ENCODE measurements at regions not wholly inside any gene's neighbourhood (a gene's known extent, or its start where the extent isn't known, plus 50 kb on each side); places are given as distances from the start of the nearest gene placed in this dataset.
"Not testable (repeated sequence)": the region's sequence is repeated elsewhere in the genome, so short reads cannot be mapped to it uniquely, and the experiment has no call there.

GRCh38 chr3:29026959-29027358, 253.9 kb upstream of the RBMS3 start:
- Mint-ChIP-seq H3K27ac (no peak overlapping the region), H3K4me1 (no peaks in the 10 kb centered on the region), H3K36me3 (ENCODE audit: low read depth) (no peaks in the 10 kb centered on the region), H3K9me3 (peaks cover 3% of the 10 kb centered on the region), H3K27me3 (peaks cover 4% of the 10 kb centered on the region), H3K4me3 (no peak overlapping the region)
- ChIA-PET CTCF (no interaction called here), POLR2A (no interaction called here)
- no peak for DNase-seq

DNA sequence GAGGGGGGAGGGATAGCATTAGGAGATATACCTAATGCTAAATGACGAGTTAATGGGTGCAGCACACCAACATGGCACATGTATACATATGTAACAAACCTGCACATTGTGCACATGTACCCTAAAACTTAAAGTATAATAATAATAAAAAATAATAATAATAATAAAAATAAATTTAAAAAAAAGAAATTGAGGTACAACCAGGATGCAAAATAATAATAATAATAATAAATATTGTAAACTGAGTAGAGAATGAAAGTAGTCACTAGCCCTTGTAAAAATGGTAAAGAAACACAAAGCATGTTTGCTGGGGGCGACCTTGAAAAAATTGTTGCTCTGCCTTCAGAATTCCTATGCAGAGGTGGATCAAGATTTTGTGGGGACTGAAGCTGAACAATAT, 249.7 kb upstream of the RBMS3 start:
- DNase-seq; H3K4me3 Mint-ChIP-seq; H3K27ac Mint-ChIP-seq; H3K36me3 Mint-ChIP-seq (ENCODE audit: low read depth); H3K9me3 Mint-ChIP-seq; H3K4me1 Mint-ChIP-seq; POLR2A ChIA-PET; H3K27me3 Mint-ChIP-seq; CTCF ChIA-PET: not testable (repeated sequence)

GRCh38 chr3:29033511-29033910, 247.4 kb upstream of the RBMS3 start:
- Mint-ChIP-seq H3K4me3 (no peak overlapping the region), H3K9me3 (peaks cover 2% of the 10 kb centered on the region), H3K4me1 (no peaks in the 10 kb centered on the region), H3K27ac (no peak overlapping the region), H3K36me3 (ENCODE audit: low read depth) (no peaks in the 10 kb centered on the region), H3K27me3 (peaks cover 2% of the 10 kb centered on the region)
- ChIA-PET CTCF (no interaction called here), POLR2A (no interaction called here)
- DNase-seq, result no peak

DNA sequence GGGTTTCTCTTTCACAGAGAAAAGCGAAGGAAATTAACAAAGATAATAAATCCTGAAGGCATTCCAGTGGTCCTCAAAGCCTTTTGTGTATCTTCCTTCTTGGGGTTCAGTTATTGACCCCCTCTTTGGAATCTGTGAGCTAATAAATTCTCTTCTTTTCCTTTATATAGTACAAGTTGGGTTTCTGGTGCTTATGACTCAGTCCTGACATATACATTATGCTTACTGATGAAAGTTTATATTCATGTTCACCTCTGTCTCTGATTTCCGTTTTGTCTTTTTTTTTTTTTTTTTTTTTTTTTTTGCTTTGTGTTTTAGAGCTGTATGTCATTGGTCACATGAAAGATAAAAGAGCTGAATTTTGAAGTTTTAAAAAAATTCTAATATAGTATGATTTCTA, 230.7 kb upstream of the RBMS3 start:
- no peak overlapping the region for H3K27ac Mint-ChIP-seq
- no peaks in the 10 kb centered on the region for H3K27me3 Mint-ChIP-seq
- DNase-seq, result no peak
- ChIA-PET CTCF (interaction anchor here (1.4 kb wide), 1 partner anchor 8 kb away, joined by 3 read pairs; no protein-coding TSS in a partner anchor), POLR2A (no interaction called here)
- no peaks in the 10 kb centered on the region for H3K36me3 Mint-ChIP-seq (ENCODE audit: low read depth)
- H3K9me3 Mint-ChIP-seq, result peaks cover 8% of the 10 kb centered on the region
- H3K4me1 Mint-ChIP-seq, result no peaks in the 10 kb centered on the region
- H3K4me3 Mint-ChIP-seq, result no peak overlapping the region

GRCh38 chr3:29057326-29057725, 223.5 kb upstream of the RBMS3 start:
- Mint-ChIP-seq H3K4me1 (no peaks in the 10 kb centered on the region), H3K4me3 (no peak overlapping the region), H3K27ac (no peak overlapping the region), H3K9me3 (peaks cover 18% of the 10 kb centered on the region), H3K36me3 (ENCODE audit: low read depth) (no peaks in the 10 kb centered on the region), H3K27me3 (no peaks in the 10 kb centered on the region)
- no peak for DNase-seq
- CTCF ChIA-PET, result no interaction called here
- POLR2A ChIA-PET, result no interaction called here

GRCh38 chr3:29064085-29064484, 216.8 kb upstream of the RBMS3 start:
- H3K27ac Mint-ChIP-seq, result no peak overlapping the region
- no peak for DNase-seq
- H3K27me3 Mint-ChIP-seq, result no peaks in the 10 kb centered on the region
- ChIA-PET POLR2A (no interaction called here), CTCF (no interaction called here)
- H3K9me3 Mint-ChIP-seq, result peaks cover 2% of the 10 kb centered on the region
- no peaks in the 10 kb centered on the region for H3K4me1 Mint-ChIP-seq
- H3K36me3 Mint-ChIP-seq (ENCODE audit: low read depth), result no peaks in the 10 kb centered on the region
- no peak overlapping the region for H3K4me3 Mint-ChIP-seq

DNA sequence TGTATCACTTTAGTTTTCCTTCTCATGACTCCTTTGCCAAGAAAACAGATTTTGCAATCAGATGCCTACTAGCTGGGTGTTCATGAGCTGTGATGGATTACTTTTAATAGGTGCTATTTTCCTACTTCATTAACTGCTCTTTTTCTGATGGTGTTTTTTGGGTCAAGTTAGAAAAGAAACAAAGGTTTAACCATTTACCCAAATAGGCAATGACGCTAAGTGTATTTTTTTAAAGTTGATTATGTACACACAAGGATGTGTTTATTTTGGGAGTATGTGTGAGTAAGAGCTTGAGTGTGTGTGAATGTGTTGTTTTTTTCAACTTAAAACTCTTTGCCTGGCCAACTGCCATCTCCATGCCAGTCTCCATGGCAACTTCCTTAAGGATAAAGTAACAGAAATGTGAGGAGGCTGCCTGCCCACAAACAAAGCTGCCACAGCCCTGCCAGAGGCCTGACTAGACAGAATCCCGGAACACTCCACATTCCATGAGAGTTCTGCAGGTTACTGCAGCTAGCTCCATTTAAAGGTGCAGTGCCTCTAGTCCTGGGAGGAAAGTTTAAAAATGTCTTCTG, 215.6 kb upstream of the RBMS3 start:
- ChIA-PET POLR2A (no interaction called here), CTCF (no interaction called here)
- peaks cover 2% of the 10 kb centered on the region for H3K9me3 Mint-ChIP-seq
- no peak overlapping the region for H3K4me3 Mint-ChIP-seq
- H3K36me3 Mint-ChIP-seq (ENCODE audit: low read depth), result no peaks in the 10 kb centered on the region
- no peaks in the 10 kb centered on the region for H3K4me1 Mint-ChIP-seq
- no peaks in the 10 kb centered on the region for H3K27me3 Mint-ChIP-seq
- DNase-seq, result no peak
- no peak overlapping the region for H3K27ac Mint-ChIP-seq

GRCh38 chr3:29067007-29067406, 213.9 kb upstream of the RBMS3 start:
- Mint-ChIP-seq H3K27me3 (no peaks in the 10 kb centered on the region), H3K9me3 (peaks cover 5% of the 10 kb centered on the region), H3K4me3 (no peak overlapping the region), H3K36me3 (ENCODE audit: low read depth) (no peaks in the 10 kb centered on the region), H3K4me1 (no peaks in the 10 kb centered on the region), H3K27ac (no peak overlapping the region)
- ChIA-PET POLR2A (no interaction called here), CTCF (no interaction called here)
- DNase-seq, result no peak

DNA sequence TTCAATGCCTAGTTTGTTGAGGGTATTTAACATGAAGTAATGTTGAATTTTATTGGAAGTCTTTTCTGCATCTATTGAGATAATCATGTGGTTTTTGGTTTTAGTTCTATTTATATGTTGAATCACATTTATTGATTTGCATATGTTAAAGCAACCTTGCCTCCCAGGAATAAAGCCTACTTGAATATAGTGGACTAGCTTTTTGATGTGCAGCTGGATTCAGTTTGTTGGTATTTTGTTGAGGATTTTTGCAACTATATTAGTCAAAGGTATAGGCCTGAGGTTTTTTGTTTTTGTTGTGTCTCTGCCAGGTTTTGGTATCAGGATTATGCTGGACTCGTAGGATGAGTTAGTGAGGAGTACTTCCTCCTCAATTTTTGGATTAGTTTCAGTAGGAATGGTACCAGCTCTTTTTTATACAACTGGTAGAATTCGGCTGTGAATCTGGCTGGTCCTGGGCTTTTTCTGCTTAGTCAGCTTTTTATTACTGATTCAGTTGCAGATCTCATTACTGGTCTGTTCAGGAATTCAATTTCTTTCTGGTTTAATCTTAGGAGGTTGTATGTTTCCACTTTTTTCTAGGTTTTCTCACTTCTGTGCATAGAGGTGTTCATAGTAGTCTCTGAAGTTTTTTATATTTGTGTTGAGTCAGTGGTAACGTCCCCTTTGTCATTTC, 209.8 kb upstream of the RBMS3 start:
- POLR2A ChIA-PET, result no interaction called here
- no peak overlapping the region for H3K4me3 Mint-ChIP-seq
- CTCF ChIA-PET, result no interaction called here
- H3K36me3 Mint-ChIP-seq (ENCODE audit: low read depth), result no peaks in the 10 kb centered on the region
- H3K27me3 Mint-ChIP-seq, result no peaks in the 10 kb centered on the region
- no peak overlapping the region for H3K27ac Mint-ChIP-seq
- peaks cover 6% of the 10 kb centered on the region for H3K9me3 Mint-ChIP-seq
- no peaks in the 10 kb centered on the region for H3K4me1 Mint-ChIP-seq
- DNase-seq, result no peak

DNA sequence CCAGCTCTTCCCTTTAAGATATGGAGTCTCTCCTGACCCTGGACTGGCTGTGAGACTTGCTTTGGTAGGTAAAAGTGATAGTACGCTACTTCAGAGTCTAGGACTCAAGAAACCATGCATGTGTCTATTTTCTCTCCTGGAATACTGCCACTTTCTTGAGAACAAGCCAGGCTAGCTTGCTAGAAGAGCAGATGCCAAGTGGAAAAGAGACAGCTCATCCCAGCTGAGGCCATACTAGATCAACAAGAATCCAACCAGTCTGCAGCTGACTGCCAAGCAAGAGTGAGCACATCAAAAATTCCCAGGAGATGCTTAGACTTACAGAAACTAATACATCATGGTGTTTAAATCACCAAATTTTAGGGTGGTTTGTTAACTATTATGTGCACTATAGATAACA, 208.3 kb upstream of the RBMS3 start:
- POLR2A ChIA-PET, result no interaction called here
- no peak for DNase-seq
- H3K27ac Mint-ChIP-seq, result no peak overlapping the region
- H3K27me3 Mint-ChIP-seq, result no peaks in the 10 kb centered on the region
- CTCF ChIA-PET, result no interaction called here
- peaks cover 7% of the 10 kb centered on the region for H3K9me3 Mint-ChIP-seq
- H3K4me1 Mint-ChIP-seq, result no peaks in the 10 kb centered on the region
- H3K36me3 Mint-ChIP-seq (ENCODE audit: low read depth), result no peaks in the 10 kb centered on the region
- H3K4me3 Mint-ChIP-seq, result no peak overlapping the region

- DNase-seq, result no peak
- Mint-ChIP-seq H3K27ac (no peak overlapping the region), H3K27me3 (no peaks in the 10 kb centered on the region), H3K4me3 (no peak overlapping the region), H3K9me3 (peaks cover 3% of the 10 kb centered on the region), H3K4me1 (no peaks in the 10 kb centered on the region), H3K36me3 (ENCODE audit: low read depth) (no peaks in the 10 kb centered on the region)
- ChIA-PET POLR2A (no interaction called here), CTCF (no interaction called here)
These were observed 203.5 kb upstream of the RBMS3 start for GRCh38 chr3:29077356-29077755.

DNA sequence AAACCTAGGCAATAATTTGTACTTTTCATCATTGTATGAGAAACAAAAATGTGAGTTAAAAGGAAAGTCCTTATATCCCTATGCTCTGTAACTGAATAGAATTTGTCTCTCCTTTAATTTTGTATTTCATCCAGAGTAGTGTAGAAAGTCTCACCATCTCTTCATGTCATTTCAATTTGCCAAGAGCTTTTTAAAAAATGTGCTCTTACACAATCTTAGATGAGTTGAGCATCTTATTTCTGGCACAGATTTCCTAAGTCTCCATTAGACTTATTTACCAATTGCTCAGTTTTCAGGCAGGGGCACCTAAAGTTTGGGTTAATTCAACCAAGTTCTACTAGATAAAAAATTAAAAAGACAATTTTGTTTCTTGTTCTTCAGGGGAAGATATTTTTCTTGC, 201.5 kb upstream of the RBMS3 start:
- CTCF ChIA-PET, result no interaction called here
- no peaks in the 10 kb centered on the region for H3K36me3 Mint-ChIP-seq (ENCODE audit: low read depth)
- POLR2A ChIA-PET, result no interaction called here
- no peaks in the 10 kb centered on the region for H3K27me3 Mint-ChIP-seq
- no peak overlapping the region for H3K27ac Mint-ChIP-seq
- DNase-seq, result no peak
- H3K9me3 Mint-ChIP-seq, result peaks cover 5% of the 10 kb centered on the region
- H3K4me3 Mint-ChIP-seq, result no peak overlapping the region
- no peaks in the 10 kb centered on the region for H3K4me1 Mint-ChIP-seq

- no peaks in the 10 kb centered on the region for H3K4me1 Mint-ChIP-seq
- H3K36me3 Mint-ChIP-seq (ENCODE audit: low read depth), result no peaks in the 10 kb centered on the region
- H3K4me3 Mint-ChIP-seq, result no peak overlapping the region
- H3K27ac Mint-ChIP-seq, result no peak overlapping the region
- POLR2A ChIA-PET, result no interaction called here
- H3K27me3 Mint-ChIP-seq, result no peaks in the 10 kb centered on the region
- DNase-seq, result no peak
- CTCF ChIA-PET, result no interaction called here
- H3K9me3 Mint-ChIP-seq, result peaks cover 5% of the 10 kb centered on the region
These were observed 199.9 kb upstream of the RBMS3 start for GRCh38 chr3:29080967-29081366.

GRCh38 chr3:29083081-29083480, 197.8 kb upstream of the RBMS3 start:
- ChIA-PET POLR2A (no interaction called here), CTCF (no interaction called here)
- no peak overlapping the region for H3K4me3 Mint-ChIP-seq
- no peaks in the 10 kb centered on the region for H3K36me3 Mint-ChIP-seq (ENCODE audit: low read depth)
- no peaks in the 10 kb centered on the region for H3K4me1 Mint-ChIP-seq
- peaks cover 2% of the 10 kb centered on the region for H3K9me3 Mint-ChIP-seq
- H3K27ac Mint-ChIP-seq, result no peak overlapping the region
- DNase-seq, result no peak
- H3K27me3 Mint-ChIP-seq, result no peaks in the 10 kb centered on the region
